GM12878 (cell line): ENCODE measurements at regions not wholly inside any gene's neighbourhood (a gene's known extent, or its start where the extent isn't known, plus 50 kb on each side); places are given as distances from the start of the nearest gene placed in this dataset.

Experiments
- ATAC-seq: fragments of 200-7000 bp; cut with Tn5 transposase; 3 replicates; pipeline ENCODE4 v1.9.1; 2020; ENCODE audit warnings: mild to moderate bottlenecking, moderate library complexity
- BruUV-seq: library from RNA; stranded (reverse); fragments of 400-500 nt; replicated peaks from 2 replicates; lab custom pipeline; 2021; lab: Mats Ljungman, UMichigan
- CTCF ChIA-PET: fragments of 300-600 bp; sonication (Branson Sonifier 250); formaldehyde crosslinking; extraction: SDS; loops from one replicate; lab custom pipeline; 2021; ENCODE audit warnings: inconsistent platforms; lab: Yijun Ruan, JAX
- POLR2A ChIA-PET: fragments of 350-600 bp; formaldehyde crosslinking; extraction: SDS; loops from one replicate; lab custom pipeline; 2021; ENCODE audit warnings: inconsistent platforms; lab: Charles Lee
- RAD21 ChIA-PET: fragments of 300-600 bp; sonication (Branson Sonifier 250); formaldehyde crosslinking; loops from one replicate; lab custom pipeline; 2023; ENCODE audit warnings: antibody characterized with exemption; ENCODE audit not compliant: unreplicated experiment; lab: Charles Lee
- SMC1A ChIA-PET: fragments of 300-600 bp; sonication (Branson Sonifier 250); formaldehyde crosslinking; loops from one replicate; lab custom pipeline; 2023; ENCODE audit not compliant: unreplicated experiment, uncharacterized antibody; lab: Charles Lee
- DNase-seq: peaks from one replicate; pipeline ENCODE4 v3.0.0-alpha.2; 2011; ENCODE audit warnings: low read depth, low spot score
- FAIRE-seq: peaks from 3 replicates; lab custom pipeline; 2011; peaks lifted over from hg19 to GRCh38; lab: Jason Lieb, UNC
- H2AFZ ChIP-seq: 2 replicates; pipeline ENCODE4 v1.6.0; 2011; ENCODE audit warnings: low read depth, low read length, control low read depth; ENCODE audit not compliant: control insufficient read depth
- H3K27ac ChIP-seq: 2 replicates; pipeline ENCODE4 v1.5.1; 2011; ENCODE audit warnings: control low read depth; ENCODE audit not compliant: control insufficient read depth, insufficient read depth
- H3K27me3 ChIP-seq, 2 experiments: replicated peaks in 1 of 2; 2 replicates each; pipeline versions ENCODE4 v1.6.0 to v1.6.1; 2011; ENCODE audit warnings: low read length in 1 of 2; ENCODE audit not compliant: control insufficient read depth in 2 of 2, insufficient read depth in 2 of 2
- H3K36me3 ChIP-seq, 2 experiments: 2 replicates each; pipeline ENCODE4 v1.5.1; 2011; ENCODE audit warnings: low read length in 1 of 2; ENCODE audit not compliant: control insufficient read depth in 2 of 2, insufficient read depth in 2 of 2
- H3K4me1 ChIP-seq: 2 replicates; pipeline ENCODE4 v1.6.1; 2011; ENCODE audit warnings: mild to moderate bottlenecking, low read length, moderate library complexity, mixed read lengths; ENCODE audit not compliant: control insufficient read depth, insufficient read depth
- H3K4me2 ChIP-seq: 2 replicates; pipeline ENCODE4 v1.6.0; 2011; ENCODE audit warnings: control low read depth; ENCODE audit not compliant: control insufficient read depth, insufficient read depth
- H3K4me3 ChIP-seq: fragments of 200-600 bp; sonication (generic); 2 replicates; pipeline ENCODE4 v1.5.1; 2016
- H3K79me2 ChIP-seq: 2 replicates; pipeline ENCODE4 v1.6.0; 2011; ENCODE audit warnings: low read length; ENCODE audit not compliant: control insufficient read depth, insufficient read depth
- H3K9ac ChIP-seq: 2 replicates; pipeline ENCODE4 v1.8.0; 2011; ENCODE audit warnings: low read length, control low read depth, mixed read lengths; ENCODE audit not compliant: control insufficient read depth, insufficient read depth
- H3K9me3 ChIP-seq: replicated peaks from 3 replicates; pipeline ENCODE4 v1.5.1; 2011; ENCODE audit warnings: mild to moderate bottlenecking, low read length; ENCODE audit not compliant: control insufficient read depth, insufficient read depth
- H4K20me1 ChIP-seq: 2 replicates; pipeline ENCODE4 v1.6.0; 2011; ENCODE audit not compliant: control insufficient read depth, insufficient read depth
- NR2C2 ChIP-seq: IDR thresholded peaks from 2 replicates; pipeline ENCODE4 v1.6.1; 2011; ENCODE audit warnings: borderline replicate concordance, low read depth; ENCODE audit not compliant: control insufficient read depth, insufficient read length
- PAX8 ChIP-seq: fragments of 450-650 bp; IDR thresholded peaks from 2 replicates; pipeline ENCODE4 v1.6.1; 2017; ENCODE audit warnings: mild to moderate bottlenecking, moderate library complexity
- TBL1XR1 ChIP-seq: IDR thresholded peaks from 2 replicates; pipeline ENCODE4 v1.6.1; 2012; ENCODE audit warnings: low read depth, low read length, improper control_type of control experiment
- WGBS: methylation state at CpG from one replicate; pipeline ENCODE4 v1.1.6; 2016; ENCODE audit warnings: low lambda C conversion rate; ENCODE audit not compliant: insufficient replicate concordance, insufficient coverage; ENCODE audit errors: missing lambda C conversion rate; 5-methylcytosine and 5-hydroxymethylcytosine counted together
- in situ Hi-C: fragments of 300-500 bp; cut with MboI; formaldehyde crosslinking; loops from 9 replicates; pipeline ENCODE4 v1.14.3; 2018; ENCODE audit warnings: mixed read lengths
- intact Hi-C: fragments of 100-400 bp; cut with micrococcal nuclease; formaldehyde crosslinking; loops from one replicate; pipeline ENCODE4 v1.14.2; 2022; ENCODE audit not compliant: unreplicated experiment
- TF ChIP-seq, protein P1 (sequence below): fragments of 450-650 bp; formaldehyde crosslinking; IDR thresholded peaks from 2 replicates; pipeline ENCODE4 v1.4.0; 2020; ENCODE audit warnings: mild to moderate bottlenecking, moderate library complexity
- TF ChIP-seq, protein P2 (sequence below): IDR thresholded peaks from 2 replicates; pipeline ENCODE4 v1.6.1; 2012; ENCODE audit warnings: low read depth, low read length, improper control_type of control experiment

DNA sequence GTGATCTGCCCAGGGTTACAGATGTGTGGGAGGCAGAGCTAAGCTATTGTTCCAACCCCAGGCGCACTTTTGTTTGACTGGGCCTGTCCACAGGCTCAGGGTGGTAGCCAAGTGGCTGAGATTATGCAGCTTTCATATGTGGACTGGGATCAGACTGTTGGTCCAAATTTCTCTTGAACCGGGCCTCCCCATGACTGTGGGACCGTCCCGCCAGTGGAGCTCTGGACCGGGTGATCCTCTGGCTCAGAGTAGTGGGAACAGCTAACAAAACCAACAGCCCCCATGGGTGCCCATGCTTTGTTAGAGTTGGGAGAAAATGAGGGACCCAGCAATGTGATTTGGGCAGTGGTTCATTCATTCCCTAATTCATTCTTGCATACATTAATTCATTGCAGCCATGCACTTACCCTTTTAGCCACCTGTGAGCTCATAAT, 86.8 kb upstream of the HS6ST1 start:
- ChIA-PET POLR2A (no interaction called here), SMC1A (no interaction called here)
- no peak for TF ChIP-seq NR2C2
- TF ChIP-seq PAX8 = no peak
- TF ChIP-seq, protein P1, sequence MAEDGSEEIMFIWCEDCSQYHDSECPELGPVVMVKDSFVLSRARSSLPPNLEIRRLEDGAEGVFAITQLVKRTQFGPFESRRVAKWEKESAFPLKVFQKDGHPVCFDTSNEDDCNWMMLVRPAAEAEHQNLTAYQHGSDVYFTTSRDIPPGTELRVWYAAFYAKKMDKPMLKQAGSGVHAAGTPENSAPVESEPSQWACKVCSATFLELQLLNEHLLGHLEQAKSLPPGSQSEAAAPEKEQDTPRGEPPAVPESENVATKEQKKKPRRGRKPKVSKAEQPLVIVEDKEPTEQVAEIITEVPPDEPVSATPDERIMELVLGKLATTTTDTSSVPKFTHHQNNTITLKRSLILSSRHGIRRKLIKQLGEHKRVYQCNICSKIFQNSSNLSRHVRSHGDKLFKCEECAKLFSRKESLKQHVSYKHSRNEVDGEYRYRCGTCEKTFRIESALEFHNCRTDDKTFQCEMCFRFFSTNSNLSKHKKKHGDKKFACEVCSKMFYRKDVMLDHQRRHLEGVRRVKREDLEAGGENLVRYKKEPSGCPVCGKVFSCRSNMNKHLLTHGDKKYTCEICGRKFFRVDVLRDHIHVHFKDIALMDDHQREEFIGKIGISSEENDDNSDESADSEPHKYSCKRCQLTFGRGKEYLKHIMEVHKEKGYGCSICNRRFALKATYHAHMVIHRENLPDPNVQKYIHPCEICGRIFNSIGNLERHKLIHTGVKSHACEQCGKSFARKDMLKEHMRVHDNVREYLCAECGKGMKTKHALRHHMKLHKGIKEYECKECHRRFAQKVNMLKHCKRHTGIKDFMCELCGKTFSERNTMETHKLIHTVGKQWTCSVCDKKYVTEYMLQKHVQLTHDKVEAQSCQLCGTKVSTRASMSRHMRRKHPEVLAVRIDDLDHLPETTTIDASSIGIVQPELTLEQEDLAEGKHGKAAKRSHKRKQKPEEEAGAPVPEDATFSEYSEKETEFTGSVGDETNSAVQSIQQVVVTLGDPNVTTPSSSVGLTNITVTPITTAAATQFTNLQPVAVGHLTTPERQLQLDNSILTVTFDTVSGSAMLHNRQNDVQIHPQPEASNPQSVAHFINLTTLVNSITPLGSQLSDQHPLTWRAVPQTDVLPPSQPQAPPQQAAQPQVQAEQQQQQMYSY (CRISPR knock-in tag) = no peak
- TF ChIP-seq, protein P2, sequence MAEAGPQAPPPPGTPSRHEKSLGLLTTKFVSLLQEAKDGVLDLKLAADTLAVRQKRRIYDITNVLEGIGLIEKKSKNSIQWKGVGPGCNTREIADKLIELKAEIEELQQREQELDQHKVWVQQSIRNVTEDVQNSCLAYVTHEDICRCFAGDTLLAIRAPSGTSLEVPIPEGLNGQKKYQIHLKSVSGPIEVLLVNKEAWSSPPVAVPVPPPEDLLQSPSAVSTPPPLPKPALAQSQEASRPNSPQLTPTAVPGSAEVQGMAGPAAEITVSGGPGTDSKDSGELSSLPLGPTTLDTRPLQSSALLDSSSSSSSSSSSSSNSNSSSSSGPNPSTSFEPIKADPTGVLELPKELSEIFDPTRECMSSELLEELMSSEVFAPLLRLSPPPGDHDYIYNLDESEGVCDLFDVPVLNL = no peak
- no peak for TF ChIP-seq TBL1XR1

More for the DNA sequence above, 86.8 kb upstream of the HS6ST1 start:
- no peaks in the 10 kb centered on the region for H3K36me3 ChIP-seq
- no peaks in the 10 kb centered on the region for H3K9me3 ChIP-seq
- ATAC-seq = no peak; the same call in 2 of the 3 replicates
- H3K27me3 ChIP-seq = peaks cover 0 to 2% of the 10 kb centered on the region in 2 experiments; a peak in 1 of 4 replicates
- CTCF ChIA-PET = no interaction called here
- in situ Hi-C loops = no loop called here
- H3K9ac ChIP-seq = no peak overlapping the region
- H3K4me3 ChIP-seq = no peak overlapping the region
- no peaks in the 10 kb centered on the region for H4K20me1 ChIP-seq
- no peak overlapping the region for H3K4me2 ChIP-seq
- H3K4me1 ChIP-seq = no peaks in the 10 kb centered on the region
- no peak overlapping the region for H3K27ac ChIP-seq
- no TSS peak for BruUV-seq
- H2AFZ ChIP-seq = no peak overlapping the region
- H3K79me2 ChIP-seq = no peaks in the 10 kb centered on the region
- RAD21 ChIA-PET = no interaction called here
- intact Hi-C loops = no loop called here
- no peak for DNase-seq
- no peak for FAIRE-seq
- 69% methylated on average over 5 of the region's 5 CpGs for WGBS
